Brain microvascular endothelial cell (primary cell): ENCODE measurements at regions not wholly inside any gene's neighbourhood (a gene's known extent, or its start where the extent isn't known, plus 50 kb on each side); places are given as distances from the start of the nearest gene placed in this dataset.

ENCODE experiments used
- DNase-seq: peaks from one replicate; pipeline ENCODE4 v3.0.0-alpha.2; 2020
- H3K27ac ChIP-seq: fragments of 250-450 bp; sonication (Bioruptor Pico); 2 replicates; pipeline ENCODE4 v1.5.1; 2020; ENCODE audit warnings: mild to moderate bottlenecking, moderate library complexity
- H3K27me3 ChIP-seq: fragments of 250-450 bp; sonication (Bioruptor Pico); replicated peaks from 2 replicates; pipeline ENCODE4 v1.5.1; 2020; ENCODE audit warnings: mild to moderate bottlenecking
- H3K36me3 ChIP-seq: fragments of 250-450 bp; sonication (Bioruptor Pico); replicated peaks from 2 replicates; pipeline ENCODE4 v1.5.1; 2020; ENCODE audit warnings: mild to moderate bottlenecking
- H3K4me3 ChIP-seq: 2 replicates; pipeline ENCODE4 v1.5.1; 2011; ENCODE audit warnings: low read depth, mild to moderate bottlenecking, control low read depth, low read length, moderate library complexity
- in situ Hi-C: cut with HindIII; loops from 2 replicates; pipeline ENCODE4 v1.10.0; 2017; ENCODE audit warnings: low sequenced_read_pairs, low pct_ligation_motif_present
- TF ChIP-seq, protein P1 (sequence below): IDR thresholded peaks from 2 replicates; pipeline ENCODE4 v1.5.1; 2011; ENCODE audit warnings: low read depth, mild to moderate bottlenecking, moderate library complexity, low read length, control low read depth, inconsistent platforms; ENCODE audit errors: missing control alignments

GRCh38 chr9:107886826-107887225 lies 397.3 kb upstream of the KLF4 start:
- in situ Hi-C loops: no loop called here
- no peaks in the 10 kb centered on the region for H3K27me3 ChIP-seq
- TF ChIP-seq, protein P1, sequence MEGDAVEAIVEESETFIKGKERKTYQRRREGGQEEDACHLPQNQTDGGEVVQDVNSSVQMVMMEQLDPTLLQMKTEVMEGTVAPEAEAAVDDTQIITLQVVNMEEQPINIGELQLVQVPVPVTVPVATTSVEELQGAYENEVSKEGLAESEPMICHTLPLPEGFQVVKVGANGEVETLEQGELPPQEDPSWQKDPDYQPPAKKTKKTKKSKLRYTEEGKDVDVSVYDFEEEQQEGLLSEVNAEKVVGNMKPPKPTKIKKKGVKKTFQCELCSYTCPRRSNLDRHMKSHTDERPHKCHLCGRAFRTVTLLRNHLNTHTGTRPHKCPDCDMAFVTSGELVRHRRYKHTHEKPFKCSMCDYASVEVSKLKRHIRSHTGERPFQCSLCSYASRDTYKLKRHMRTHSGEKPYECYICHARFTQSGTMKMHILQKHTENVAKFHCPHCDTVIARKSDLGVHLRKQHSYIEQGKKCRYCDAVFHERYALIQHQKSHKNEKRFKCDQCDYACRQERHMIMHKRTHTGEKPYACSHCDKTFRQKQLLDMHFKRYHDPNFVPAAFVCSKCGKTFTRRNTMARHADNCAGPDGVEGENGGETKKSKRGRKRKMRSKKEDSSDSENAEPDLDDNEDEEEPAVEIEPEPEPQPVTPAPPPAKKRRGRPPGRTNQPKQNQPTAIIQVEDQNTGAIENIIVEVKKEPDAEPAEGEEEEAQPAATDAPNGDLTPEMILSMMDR: no peak
- H3K36me3 ChIP-seq: no peaks in the 10 kb centered on the region
- H3K4me3 ChIP-seq: no peak overlapping the region
- DNase-seq: no peak
- H3K27ac ChIP-seq: no peak overlapping the region

DNA sequence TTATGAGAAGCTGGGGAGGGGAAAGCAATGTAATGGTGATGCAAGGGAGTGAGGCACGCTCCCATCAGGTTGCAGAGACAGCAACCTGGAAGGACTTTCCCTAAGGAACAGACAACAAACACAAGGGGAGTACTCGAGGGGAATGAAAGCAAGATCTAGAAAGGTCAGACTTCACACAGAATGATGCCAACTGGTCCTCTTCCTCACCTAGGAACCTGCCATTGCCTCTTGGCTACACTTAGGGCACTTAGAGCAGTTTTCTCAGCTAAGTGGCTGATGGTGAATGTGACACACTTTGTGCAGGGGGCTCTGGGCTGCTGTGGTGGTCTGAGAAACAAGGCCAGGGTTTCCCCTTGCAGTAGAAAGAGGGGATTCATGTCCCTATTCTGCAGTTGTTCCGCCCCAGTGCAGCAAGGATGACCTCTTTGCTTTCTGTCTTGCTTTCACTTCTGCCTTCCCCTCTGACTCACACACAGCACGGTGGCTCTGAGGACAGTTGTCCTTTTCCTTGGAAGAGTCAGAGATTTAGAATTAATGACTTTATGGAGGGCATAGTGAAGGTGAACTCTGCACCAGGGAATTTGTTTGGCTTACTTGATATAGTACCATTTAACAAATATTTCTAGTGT lies 394.0 kb upstream of the KLF4 start:
- TF ChIP-seq, protein P1: no peak
- no peak for DNase-seq
- Histone ChIP-seq H3K4me3 (no peak overlapping the region), H3K27ac (no peak overlapping the region), H3K27me3 (no peaks in the 10 kb centered on the region), H3K36me3 (no peaks in the 10 kb centered on the region)
- in situ Hi-C loops: no loop called here

DNA sequence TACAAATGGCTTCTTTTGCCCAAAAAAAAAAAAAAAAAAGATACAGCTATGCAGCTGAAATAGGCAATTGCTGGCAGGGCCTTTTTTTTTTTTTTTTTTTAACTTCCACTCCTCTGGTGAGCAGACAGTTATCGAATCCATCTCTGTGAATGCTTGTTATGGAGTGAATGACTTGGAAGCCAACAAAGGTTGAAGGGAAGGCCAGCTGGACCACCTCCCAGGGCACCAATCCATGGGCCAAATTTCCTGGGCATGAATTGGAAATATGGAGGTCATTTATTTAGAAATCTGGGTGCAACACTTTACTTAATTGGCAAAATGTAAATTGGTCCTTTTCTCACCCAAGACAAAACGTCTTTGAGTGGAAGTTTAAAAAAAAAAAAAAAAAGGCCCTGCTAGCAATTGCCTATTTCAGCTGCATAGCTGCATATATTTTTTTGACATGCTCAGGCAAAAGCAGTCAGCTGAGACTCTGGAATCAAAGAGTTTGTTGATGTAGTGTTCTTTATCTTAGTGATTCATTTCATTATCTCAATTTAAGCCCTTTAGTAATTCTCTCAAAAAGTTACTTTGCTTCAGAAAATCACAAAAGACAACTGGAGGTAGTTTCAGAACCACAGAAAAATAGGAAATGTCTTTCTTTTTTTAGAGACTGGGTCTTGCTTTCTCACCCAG lies 392.2 kb upstream of the KLF4 start:
- Histone ChIP-seq H3K4me3 (no peak overlapping the region), H3K36me3 (no peaks in the 10 kb centered on the region), H3K27me3 (no peaks in the 10 kb centered on the region), H3K27ac (no peak overlapping the region)
- in situ Hi-C loops: no loop called here
- peak; percentile 48 for DNase-seq
- TF ChIP-seq, protein P1: no peak

DNA sequence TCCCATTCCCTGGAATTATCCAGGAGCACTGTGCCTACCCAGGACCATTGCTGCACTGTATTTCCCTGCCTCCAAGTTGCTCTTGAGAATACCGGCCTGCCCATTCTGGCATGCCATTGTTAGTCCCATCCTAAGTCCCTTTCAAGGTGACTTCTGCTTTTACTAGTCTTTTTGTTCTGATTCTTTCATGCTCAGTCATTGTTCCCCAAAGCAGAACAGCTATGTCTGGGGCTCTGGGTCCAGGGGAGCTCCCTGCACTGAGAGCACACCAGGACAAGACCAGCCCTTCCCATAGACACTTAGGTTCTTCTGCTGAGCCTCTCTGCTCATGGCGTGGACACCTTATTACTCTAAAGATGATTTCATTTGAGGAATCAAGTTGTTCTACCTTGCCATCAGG lies 388.9 kb upstream of the KLF4 start:
- DNase-seq: no peak
- no peak overlapping the region for H3K27ac ChIP-seq
- H3K27me3 ChIP-seq: no peaks in the 10 kb centered on the region
- H3K36me3 ChIP-seq: no peaks in the 10 kb centered on the region
- in situ Hi-C loops: no loop called here
- TF ChIP-seq, protein P1: no peak
- no peak overlapping the region for H3K4me3 ChIP-seq

DNA sequence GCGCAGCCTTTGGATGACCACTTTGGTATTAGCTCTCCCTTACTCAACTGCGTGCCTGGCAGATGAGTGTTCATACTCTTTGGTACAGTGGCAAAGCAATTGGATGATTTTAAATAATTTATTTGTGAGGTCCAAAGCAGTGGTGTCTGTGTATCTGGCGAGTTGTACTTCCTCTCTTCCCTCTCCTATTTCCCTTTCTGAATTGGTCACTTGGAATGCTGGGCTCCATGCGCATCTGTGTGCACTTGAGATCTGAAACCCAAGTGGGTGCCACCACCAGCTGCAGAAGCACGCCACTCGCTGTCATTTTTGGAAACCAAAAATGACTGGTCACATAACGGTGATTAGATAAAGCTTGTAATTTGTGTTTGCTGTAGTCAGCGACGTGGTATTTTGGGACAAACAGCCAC lies 386.0 kb upstream of the KLF4 start:
- Histone ChIP-seq H3K4me3 (no peak overlapping the region), H3K27me3 (no peaks in the 10 kb centered on the region), H3K36me3 (no peaks in the 10 kb centered on the region), H3K27ac (no peak overlapping the region)
- in situ Hi-C loops: no loop called here
- DNase-seq: no peak
- TF ChIP-seq, protein P1: no peak
